ENCODE measurements at regions not wholly inside any gene's neighbourhood (a gene's known extent, or its start where the extent isn't known, plus 50 kb on each side); places are given as distances from the start of the nearest gene placed in this dataset.
"Not testable (repeated sequence)": the region's sequence is repeated elsewhere in the genome, so short reads cannot be mapped to it uniquely, and the experiment has no call there.

- DNase-seq, result no peak
Measured at GRCh38 chr14:106347291-106347778, 821.0 kb downstream of the TMEM121 start.

DNA sequence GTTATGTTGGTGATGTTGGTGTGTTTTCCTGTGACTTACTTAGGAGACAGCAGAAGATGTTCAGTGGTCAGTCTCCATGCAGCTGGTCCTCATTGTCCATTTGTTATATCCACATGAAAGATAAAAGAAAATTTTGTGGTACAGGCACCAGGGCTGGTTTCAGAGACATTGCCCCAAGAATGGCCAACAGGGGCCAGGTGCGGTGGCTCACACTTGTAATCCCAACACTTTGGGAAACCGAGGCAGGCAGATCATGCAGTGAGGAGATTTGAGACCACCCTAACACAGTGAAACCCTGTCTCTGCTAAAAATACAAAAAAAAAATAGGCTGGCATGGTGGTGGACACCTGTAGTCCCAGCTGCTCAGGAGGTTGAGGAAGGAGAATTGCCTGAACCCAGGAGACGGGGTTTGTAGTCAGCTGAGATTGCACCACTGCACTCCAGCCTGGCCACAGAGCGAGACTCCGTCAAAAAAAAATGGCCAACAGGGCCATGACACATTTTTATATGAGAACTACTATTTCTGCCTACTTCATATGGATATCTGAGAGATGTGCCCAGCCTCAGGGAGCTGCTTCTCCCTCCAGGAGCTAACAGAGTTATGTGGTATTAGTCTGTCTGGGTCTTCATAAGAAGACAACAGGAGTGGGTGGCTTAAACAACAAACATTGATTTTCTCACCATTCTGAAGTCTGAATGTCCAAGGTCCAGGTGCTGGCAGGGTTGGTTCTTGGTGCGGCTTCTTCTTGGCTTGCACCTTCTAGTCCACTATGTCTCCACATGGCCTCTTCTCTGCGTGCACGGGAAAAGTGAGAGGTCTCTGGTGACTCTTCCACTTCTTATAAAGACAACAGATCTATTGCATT lies 821.7 kb downstream of the TMEM121 start:
- no peak for DNase-seq

GRCh38 chr14:106348873-106349540 lies 822.6 kb downstream of the TMEM121 start:
- DNase-seq, result not testable (repeated sequence)

DNA sequence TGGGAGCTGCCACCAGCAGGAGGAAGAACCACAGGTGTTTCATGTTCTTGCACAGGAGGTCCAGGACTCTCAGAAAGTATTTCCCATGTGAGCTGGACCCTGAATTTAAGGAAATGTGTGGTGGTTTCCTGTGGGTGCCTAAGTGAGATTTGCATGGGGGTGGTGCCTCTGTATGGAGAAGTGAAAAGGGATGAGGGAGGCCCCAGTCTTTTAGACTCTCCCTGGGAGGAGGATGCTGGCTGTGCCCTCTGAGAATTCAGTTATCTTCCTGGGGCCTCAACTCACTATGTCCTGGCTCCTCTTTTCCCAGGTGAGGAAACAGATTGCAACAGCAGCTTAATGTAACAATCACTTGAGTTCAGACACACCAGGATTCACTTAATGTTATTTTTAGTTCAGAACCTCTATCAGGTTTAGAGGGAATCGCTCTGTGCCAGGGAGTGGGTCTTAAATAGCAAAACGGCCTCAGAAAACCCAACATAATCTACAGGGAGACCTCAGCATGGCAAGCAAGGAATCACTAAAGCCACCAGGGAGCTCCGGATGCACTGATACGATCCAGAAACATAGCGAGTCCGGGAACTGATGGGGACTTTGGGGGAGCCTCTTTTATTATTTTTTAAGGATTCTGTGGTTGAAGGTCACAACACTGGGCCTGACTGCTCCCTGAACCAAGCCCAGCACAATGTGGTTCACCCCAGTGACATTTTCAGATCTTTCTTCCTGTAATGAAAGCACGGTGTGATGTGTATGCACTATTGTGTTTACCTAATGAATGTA lies 823.5 kb downstream of the TMEM121 start:
- not testable (repeated sequence) for DNase-seq

DNA sequence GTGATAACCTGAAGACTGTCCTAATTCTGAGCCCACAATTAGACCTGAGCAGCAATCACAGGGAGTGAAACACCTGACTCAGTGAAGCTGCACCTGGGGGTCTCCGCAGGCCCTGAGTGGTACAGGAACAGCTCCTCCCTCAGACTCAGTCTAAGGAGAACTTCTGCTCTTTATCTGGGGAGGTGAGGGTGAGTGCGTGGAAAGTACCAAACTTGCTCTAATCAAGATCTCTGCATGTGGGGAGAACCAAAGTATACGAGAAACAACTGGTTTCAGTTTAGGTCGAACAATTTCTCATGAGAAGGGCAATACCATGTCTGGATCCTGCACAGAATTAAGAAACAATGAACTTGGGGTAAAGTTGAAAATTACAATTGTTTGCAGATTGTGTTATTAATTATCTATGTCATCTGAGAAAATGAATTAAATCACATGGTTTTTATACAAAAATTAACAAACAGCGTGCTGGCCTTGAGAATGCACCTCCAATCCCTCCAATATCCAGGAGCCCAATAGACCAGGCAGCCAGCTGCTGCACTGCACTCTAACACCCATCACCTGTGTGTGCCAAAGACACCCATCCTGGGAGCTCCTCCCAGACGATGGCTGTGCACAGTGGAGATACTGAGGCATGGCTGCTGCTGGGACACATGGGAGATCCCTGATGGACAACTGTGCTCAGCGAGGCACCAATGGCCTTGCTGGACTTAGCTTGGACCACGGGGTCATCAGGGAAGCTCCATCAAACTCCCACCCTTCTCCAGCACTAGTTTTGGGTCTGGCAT lies 828.8 kb downstream of the TMEM121 start:
- DNase-seq, result not testable (repeated sequence)

- not testable (repeated sequence) for DNase-seq
Measured at GRCh38 chr14:106355881-106356642, 829.7 kb downstream of the TMEM121 start.

- not testable (repeated sequence) for DNase-seq
Measured at GRCh38 chr14:106356643-106356930, 830.2 kb downstream of the TMEM121 start.

- not testable (repeated sequence) for DNase-seq
Measured at GRCh38 chr14:106359157-106359887, 832.9 kb downstream of the TMEM121 start.

DNA sequence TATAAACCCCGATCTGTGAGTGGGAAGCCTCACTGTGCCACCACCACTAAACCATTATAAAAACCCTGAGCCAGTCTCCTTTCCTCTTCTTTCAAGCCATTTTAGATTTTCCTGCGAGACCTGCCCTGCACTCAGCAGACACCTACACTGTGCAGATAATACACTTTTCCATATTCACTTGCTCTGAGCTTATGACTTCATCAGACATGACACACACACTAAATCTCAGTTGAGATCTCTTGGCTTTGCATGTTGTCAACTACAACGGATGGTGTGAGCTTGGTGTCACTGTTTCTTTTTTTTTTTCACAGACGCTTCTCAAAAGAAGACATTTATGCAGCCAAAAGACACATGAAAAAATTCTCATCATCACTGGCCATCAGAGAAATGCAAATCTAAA lies 839.0 kb downstream of the TMEM121 start:
- not testable (repeated sequence) for DNase-seq

- DNase-seq, result not testable (repeated sequence)
Measured at GRCh38 chr14:106365894-106366293, 839.5 kb downstream of the TMEM121 start.

DNA sequence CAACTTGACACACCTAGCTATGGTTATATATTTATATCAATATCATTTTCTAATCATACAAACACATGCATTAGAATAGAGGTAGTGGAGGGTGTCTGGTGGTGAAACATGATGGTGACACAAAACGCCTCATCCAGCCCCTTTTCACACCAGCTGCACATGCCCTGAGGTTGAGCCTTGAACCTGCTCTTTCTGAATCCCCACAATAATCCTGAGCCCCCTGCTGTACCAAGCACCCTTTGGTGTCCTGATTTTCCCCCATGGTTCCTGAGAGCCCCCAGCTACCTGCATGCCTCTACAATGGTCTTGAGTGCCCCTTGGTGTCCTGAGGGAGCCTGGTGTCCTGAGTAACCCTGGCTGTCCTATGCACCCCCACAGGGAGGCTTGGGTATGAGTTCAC lies 840.6 kb downstream of the TMEM121 start:
- not testable (repeated sequence) for DNase-seq

- not testable (repeated sequence) for DNase-seq
Measured at GRCh38 chr14:106369456-106369855, 843.1 kb downstream of the TMEM121 start.

GRCh38 chr14:106372870-106373652 lies 846.7 kb downstream of the TMEM121 start:
- DNase-seq, result no peak

GRCh38 chr14:106373653-106374110 lies 847.3 kb downstream of the TMEM121 start:
- DNase-seq, result not testable (repeated sequence)

DNA sequence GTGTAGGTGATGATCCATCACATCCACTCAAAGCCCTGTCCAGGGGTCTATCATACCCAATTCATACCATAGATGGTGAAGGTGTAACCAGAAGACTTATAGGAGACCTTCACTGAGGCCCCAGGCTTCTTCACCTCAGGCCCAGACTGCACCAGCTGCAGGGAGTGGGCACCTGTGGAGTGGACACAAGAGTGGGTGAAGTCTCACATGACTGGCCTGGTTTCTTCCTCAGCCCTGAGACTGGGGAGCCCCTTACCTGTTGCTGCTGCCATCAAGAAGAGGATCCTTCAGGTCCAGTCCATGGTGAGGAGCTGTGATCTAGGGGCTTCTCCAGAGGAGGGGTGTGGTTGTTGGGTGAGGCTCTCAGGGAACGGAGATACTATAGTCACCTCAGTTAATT lies 851.0 kb downstream of the TMEM121 start:
- no peak for DNase-seq

- DNase-seq, result no peak
Measured at GRCh38 chr14:106378191-106378590, 851.8 kb downstream of the TMEM121 start.

- no peak for DNase-seq
Measured at GRCh38 chr14:106380740-106381139, 854.4 kb downstream of the TMEM121 start.

GRCh38 chr14:106389186-106389585 lies 862.8 kb downstream of the TMEM121 start:
- DNase-seq, result not testable (repeated sequence)

- no peak for DNase-seq
Measured at GRCh38 chr14:106390401-106390800, 864.0 kb downstream of the TMEM121 start.

DNA sequence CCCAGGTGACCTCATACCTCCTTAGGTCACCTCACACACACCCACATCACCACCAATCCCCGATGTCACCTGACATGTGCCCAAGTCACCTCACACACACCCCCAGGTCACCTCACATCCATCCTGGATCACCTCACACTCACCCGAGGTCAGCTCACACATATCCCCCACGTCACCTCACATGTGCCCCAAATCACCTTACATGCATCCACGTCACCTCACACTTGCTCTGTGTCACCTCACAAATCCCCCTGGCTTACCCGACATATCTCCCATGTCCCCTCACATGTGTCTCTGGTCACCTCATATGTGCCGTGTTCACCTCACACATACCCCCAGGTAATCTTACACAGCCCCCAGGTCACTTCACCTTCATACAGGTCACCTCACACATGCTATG lies 864.6 kb downstream of the TMEM121 start:
- no peak for DNase-seq

Measured in GF-D8 (cell line).